A673 (cell line): ENCODE measurements at regions not wholly inside any gene's neighbourhood (a gene's known extent, or its start where the extent isn't known, plus 50 kb on each side); places are given as distances from the start of the nearest gene placed in this dataset.

Experiments used
- CTCF ChIP-seq: fragments of 300-800, 200-600 bp; sonication (generic); conservative IDR thresholded peaks from 2 replicates; pipeline ENCODE4 v1.5.1; 2017; ENCODE audit warnings: low read depth, mild to moderate bottlenecking, antibody characterized with exemption, low read length, moderate library complexity, mixed read lengths
- EZH2 ChIP-seq: fragments of 200-600 bp; sonication (generic); IDR thresholded peaks from 2 replicates; pipeline ENCODE4 v1.6.1; 2017; ENCODE audit warnings: borderline replicate concordance, low read depth, mild to moderate bottlenecking, mixed read lengths, antibody characterized with exemption, low read length; ENCODE audit not compliant: poor library complexity, severe bottlenecking

DNA sequence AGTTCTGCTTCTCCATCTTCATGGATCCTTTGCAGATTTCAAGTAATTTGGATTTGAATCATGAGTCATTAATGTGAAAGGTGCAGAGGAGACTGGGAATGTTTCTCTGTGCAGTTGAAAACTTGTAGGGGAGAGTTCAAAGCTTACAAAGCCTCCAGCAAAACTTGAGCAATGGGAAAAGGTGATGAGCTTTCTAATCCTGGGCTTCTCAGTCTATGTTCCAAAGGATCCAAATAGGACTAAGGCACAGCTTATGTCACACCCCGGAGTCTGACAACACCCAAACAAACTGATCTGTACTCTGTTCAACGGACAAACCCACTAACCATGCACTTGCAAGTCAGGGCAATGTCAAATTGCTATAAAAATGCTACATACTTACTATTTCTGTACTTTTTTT lies 134.8 kb downstream of the DUSP6 start:
- TF ChIP-seq CTCF (no peak), EZH2 (no peak)
